GM21515 (cell line): ENCODE measurements at regions not wholly inside any gene's neighbourhood (a gene's known extent, or its start where the extent isn't known, plus 50 kb on each side); places are given as distances from the start of the nearest gene placed in this dataset.

ENCODE experiments used
- ATAC-seq: cut with Tn5 transposase; IDR thresholded peaks from one replicate; pipeline ENCODE4 v1.9.1; 2021; ENCODE audit not compliant: unreplicated experiment

GRCh38 chrX:39165773-39166172, 364.5 kb downstream of the MID1IP1 start:
- ATAC-seq: no peak

- ATAC-seq: no peak
These were observed 366.5 kb downstream of the MID1IP1 start for GRCh38 chrX:39167791-39168190.

- ATAC-seq: no peak
These were observed 367.4 kb downstream of the MID1IP1 start for GRCh38 chrX:39168609-39169008.

- ATAC-seq: no peak
These were observed 368.7 kb downstream of the MID1IP1 start for GRCh38 chrX:39169976-39170375.

- no peak for ATAC-seq
These were observed 369.2 kb downstream of the MID1IP1 start for GRCh38 chrX:39170464-39170863.

GRCh38 chrX:39171686-39172085, 370.4 kb downstream of the MID1IP1 start:
- no peak for ATAC-seq

- no peak for ATAC-seq
These were observed 373.0 kb downstream of the MID1IP1 start for GRCh38 chrX:39174241-39174771.

GRCh38 chrX:39174772-39175417, 373.6 kb downstream of the MID1IP1 start:
- ATAC-seq: no peak

- ATAC-seq: no peak
These were observed 374.3 kb downstream of the MID1IP1 start for GRCh38 chrX:39175418-39176057.

- ATAC-seq: no peak
These were observed 374.8 kb downstream of the MID1IP1 start for GRCh38 chrX:39176105-39176504.

- ATAC-seq: no peak
These were observed 388.2 kb downstream of the MID1IP1 start for GRCh38 chrX:39189431-39189830.

GRCh38 chrX:39194673-39195072, 393.4 kb downstream of the MID1IP1 start:
- ATAC-seq: no peak

- ATAC-seq: no peak
These were observed 393.9 kb downstream of the MID1IP1 start for GRCh38 chrX:39195156-39195555.

GRCh38 chrX:39196192-39197102, 395.2 kb downstream of the MID1IP1 start:
- peak; percentile 98 for ATAC-seq

- ATAC-seq: no peak
These were observed 398.2 kb downstream of the MID1IP1 start for GRCh38 chrX:39199429-39199828.

- no peak for ATAC-seq
These were observed 400.2 kb downstream of the MID1IP1 start for GRCh38 chrX:39201305-39201990.

GRCh38 chrX:39202641-39203040, 401.4 kb downstream of the MID1IP1 start:
- ATAC-seq: no peak

- no peak for ATAC-seq
These were observed 402.2 kb downstream of the MID1IP1 start for GRCh38 chrX:39203427-39203826.

GRCh38 chrX:39204353-39204752, 403.1 kb downstream of the MID1IP1 start:
- no peak for ATAC-seq

GRCh38 chrX:39204945-39205344, 403.7 kb downstream of the MID1IP1 start:
- no peak for ATAC-seq

- ATAC-seq: no peak
These were observed 404.2 kb downstream of the MID1IP1 start for GRCh38 chrX:39205467-39205866.
